Progenitor cell of endocrine pancreas (in vitro differentiated cells): ENCODE measurements at regions not wholly inside any gene's neighbourhood (a gene's known extent, or its start where the extent isn't known, plus 50 kb on each side); places are given as distances from the start of the nearest gene placed in this dataset.

Source experiments
- DNase-seq: peaks from one replicate; pipeline ENCODE4 v3.0.0; 2021; ENCODE audit warnings: low spot score; ENCODE audit not compliant: unreplicated experiment
- H3K27ac Mint-ChIP-seq: 2 replicates; pipeline ENCODE4 v1.8.0; 2021; ENCODE audit warnings: mild to moderate bottlenecking, moderate library complexity, mixed read lengths
- H3K27me3 Mint-ChIP-seq: 2 replicates; pipeline ENCODE4 v1.8.0; 2021; ENCODE audit warnings: mixed read lengths
- H3K36me3 Mint-ChIP-seq: 2 replicates; pipeline ENCODE4 v1.8.0; 2022; ENCODE audit warnings: mixed read lengths; ENCODE audit not compliant: insufficient read depth
- H3K4me1 Mint-ChIP-seq: 2 replicates; pipeline ENCODE4 v1.8.0; 2021; ENCODE audit warnings: low read depth, mixed read lengths
- H3K4me3 Mint-ChIP-seq: 2 replicates; pipeline ENCODE4 v1.8.0; 2021; ENCODE audit warnings: low read depth, mild to moderate bottlenecking, moderate library complexity, mixed read lengths
- H3K9me3 Mint-ChIP-seq: 2 replicates; pipeline ENCODE4 v1.8.0; 2021; ENCODE audit warnings: low read depth, mixed read lengths
- CTCF ChIP-seq: fragments of 200-600 bp; sonication (generic); IDR thresholded peaks from one replicate; pipeline ENCODE4 v1.5.0; 2021; ENCODE audit warnings: antibody characterized with exemption, mild to moderate bottlenecking; ENCODE audit not compliant: unreplicated experiment

- H3K4me3 Mint-ChIP-seq, result no peak overlapping the region
- TF ChIP-seq CTCF, result no peak
- H3K27me3 Mint-ChIP-seq, result peaks cover 7% of the 10 kb centered on the region
- no peaks in the 10 kb centered on the region for H3K4me1 Mint-ChIP-seq
- no peak for DNase-seq
- H3K9me3 Mint-ChIP-seq, result no peaks in the 10 kb centered on the region
- H3K27ac Mint-ChIP-seq, result no peak overlapping the region
- no peaks in the 10 kb centered on the region for H3K36me3 Mint-ChIP-seq
Observed at GRCh38 chr2:67686254-67686653, 289.1 kb downstream of the ETAA1 start.

GRCh38 chr2:67689186-67689585, 292.1 kb downstream of the ETAA1 start:
- no peak overlapping the region for H3K27ac Mint-ChIP-seq
- no peak for DNase-seq
- no peaks in the 10 kb centered on the region for H3K9me3 Mint-ChIP-seq
- peaks cover 4% of the 10 kb centered on the region for H3K4me1 Mint-ChIP-seq
- H3K27me3 Mint-ChIP-seq, result peaks cover 2% of the 10 kb centered on the region
- no peaks in the 10 kb centered on the region for H3K36me3 Mint-ChIP-seq
- no peak for TF ChIP-seq CTCF
- H3K4me3 Mint-ChIP-seq, result no peak overlapping the region

- Mint-ChIP-seq H3K36me3 (no peaks in the 10 kb centered on the region), H3K27me3 (peaks cover 2% of the 10 kb centered on the region), H3K4me1 (peaks cover 8% of the 10 kb centered on the region), H3K27ac (no peak overlapping the region), H3K9me3 (no peaks in the 10 kb centered on the region), H3K4me3 (no peak overlapping the region)
- no peak for DNase-seq
- TF ChIP-seq CTCF, result no peak
Observed at GRCh38 chr2:67689651-67690050, 292.5 kb downstream of the ETAA1 start.

- H3K4me3 Mint-ChIP-seq, result no peak overlapping the region
- H3K27me3 Mint-ChIP-seq, result no peaks in the 10 kb centered on the region
- H3K4me1 Mint-ChIP-seq, result peaks cover 12% of the 10 kb centered on the region
- H3K9me3 Mint-ChIP-seq, result no peaks in the 10 kb centered on the region
- H3K27ac Mint-ChIP-seq, result no peak overlapping the region
- H3K36me3 Mint-ChIP-seq, result no peaks in the 10 kb centered on the region
- DNase-seq, result no peak
- no peak for TF ChIP-seq CTCF
Observed at GRCh38 chr2:67694445-67694844, 297.3 kb downstream of the ETAA1 start.

GRCh38 chr2:67701011-67701410, 303.9 kb downstream of the ETAA1 start:
- H3K27ac Mint-ChIP-seq, result no peak overlapping the region
- DNase-seq, result no peak
- H3K27me3 Mint-ChIP-seq, result no peaks in the 10 kb centered on the region
- peaks cover 2% of the 10 kb centered on the region for H3K36me3 Mint-ChIP-seq
- TF ChIP-seq CTCF, result no peak
- peaks cover 3% of the 10 kb centered on the region for H3K9me3 Mint-ChIP-seq
- H3K4me3 Mint-ChIP-seq, result no peak overlapping the region
- peaks cover 5% of the 10 kb centered on the region for H3K4me1 Mint-ChIP-seq

GRCh38 chr2:67702284-67702683, 305.2 kb downstream of the ETAA1 start:
- Mint-ChIP-seq H3K9me3 (peaks cover 3% of the 10 kb centered on the region), H3K36me3 (peaks cover 2% of the 10 kb centered on the region), H3K4me1 (peaks cover 5% of the 10 kb centered on the region), H3K27ac (no peak overlapping the region), H3K27me3 (no peaks in the 10 kb centered on the region), H3K4me3 (no peak overlapping the region)
- TF ChIP-seq CTCF, result no peak
- no peak for DNase-seq
